Activated CD8-positive, alpha-beta T cell treated with anti-CD3 and anti-CD28 coated beads for 36 hours (primary cell): ENCODE measurements at regions not wholly inside any gene's neighbourhood (a gene's known extent, or its start where the extent isn't known, plus 50 kb on each side); places are given as distances from the start of the nearest gene placed in this dataset.

ENCODE experiments used
- ATAC-seq: fragments of 200-7000 bp; cut with Tn5 transposase; one replicate; pipeline ENCODE4 v1.10.0; 2021; ENCODE audit warnings: mild to moderate bottlenecking, moderate library complexity
- CTCF ChIA-PET: fragments of 350-600 bp; sonication (Branson Sonifier 250); formaldehyde crosslinking; loops from one replicate; lab custom pipeline; 2021; ENCODE audit warnings: antibody characterized with exemption; lab: Charles Lee
- POLR2A ChIA-PET: fragments of 350-600 bp; sonication (Branson Sonifier 250); formaldehyde crosslinking; loops from one replicate; lab custom pipeline; 2021; ENCODE audit warnings: antibody characterized with exemption; lab: Charles Lee
- DNase-seq: peaks from one replicate; pipeline ENCODE4 v3.0.0-alpha.2; 2020
- H3K27ac Mint-ChIP-seq: one replicate; pipeline ENCODE4 v1.8.0; 2021; ENCODE audit warnings: mild to moderate bottlenecking, mixed read lengths
- H3K27me3 Mint-ChIP-seq: one replicate; pipeline ENCODE4 v1.8.0; 2021; ENCODE audit warnings: mixed read lengths
- H3K36me3 Mint-ChIP-seq: one replicate; pipeline ENCODE4 v1.8.0; 2021; ENCODE audit warnings: low read depth, mixed read lengths
- H3K4me1 Mint-ChIP-seq: one replicate; pipeline ENCODE4 v1.8.0; 2021; ENCODE audit warnings: low read depth, mixed read lengths
- H3K4me3 Mint-ChIP-seq: one replicate; pipeline ENCODE4 v1.8.0; 2021; ENCODE audit warnings: mild to moderate bottlenecking, moderate library complexity, mixed read lengths
- H3K9me3 Mint-ChIP-seq: one replicate; pipeline ENCODE4 v1.8.0; 2021; ENCODE audit warnings: mixed read lengths
- intact Hi-C: fragments of 100-400 bp; cut with micrococcal nuclease; formaldehyde crosslinking; loops from one replicate; pipeline ENCODE4 v1.10.0; 2022
- TF ChIP-seq, protein P1 (sequence below): fragments of 200-600 bp; IDR thresholded peaks from one replicate; pipeline ENCODE4 v1.8.0; 2022; ENCODE audit warnings: antibody characterized with exemption, mild to moderate bottlenecking

DNA sequence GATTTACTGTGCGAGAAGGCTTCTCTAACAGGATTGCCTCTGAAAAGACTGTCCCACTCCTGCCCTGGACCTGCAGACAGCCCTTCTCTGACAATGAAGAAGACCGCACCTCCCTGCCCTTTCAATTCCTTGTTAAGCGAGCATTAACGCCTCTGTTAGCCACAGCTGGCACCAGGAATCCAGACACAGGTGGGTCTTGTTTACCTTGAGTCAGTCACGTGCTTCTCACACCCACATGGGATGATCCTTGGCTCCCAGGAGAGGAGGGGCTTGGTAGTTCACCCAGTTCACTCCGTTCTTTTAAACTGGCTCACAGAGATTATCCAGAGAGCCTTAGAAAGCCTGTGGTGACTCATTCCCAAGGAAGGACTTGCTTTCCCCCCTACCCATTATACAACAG is 410.5 kb upstream of the MEIS1 start:
- intact Hi-C loops, result no loop called here
- TF ChIP-seq, protein P1, sequence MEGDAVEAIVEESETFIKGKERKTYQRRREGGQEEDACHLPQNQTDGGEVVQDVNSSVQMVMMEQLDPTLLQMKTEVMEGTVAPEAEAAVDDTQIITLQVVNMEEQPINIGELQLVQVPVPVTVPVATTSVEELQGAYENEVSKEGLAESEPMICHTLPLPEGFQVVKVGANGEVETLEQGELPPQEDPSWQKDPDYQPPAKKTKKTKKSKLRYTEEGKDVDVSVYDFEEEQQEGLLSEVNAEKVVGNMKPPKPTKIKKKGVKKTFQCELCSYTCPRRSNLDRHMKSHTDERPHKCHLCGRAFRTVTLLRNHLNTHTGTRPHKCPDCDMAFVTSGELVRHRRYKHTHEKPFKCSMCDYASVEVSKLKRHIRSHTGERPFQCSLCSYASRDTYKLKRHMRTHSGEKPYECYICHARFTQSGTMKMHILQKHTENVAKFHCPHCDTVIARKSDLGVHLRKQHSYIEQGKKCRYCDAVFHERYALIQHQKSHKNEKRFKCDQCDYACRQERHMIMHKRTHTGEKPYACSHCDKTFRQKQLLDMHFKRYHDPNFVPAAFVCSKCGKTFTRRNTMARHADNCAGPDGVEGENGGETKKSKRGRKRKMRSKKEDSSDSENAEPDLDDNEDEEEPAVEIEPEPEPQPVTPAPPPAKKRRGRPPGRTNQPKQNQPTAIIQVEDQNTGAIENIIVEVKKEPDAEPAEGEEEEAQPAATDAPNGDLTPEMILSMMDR, result no peak
- H3K27me3 Mint-ChIP-seq, result no peaks in the 10 kb centered on the region
- ATAC-seq (no peak), DNase-seq (no peak)
- H3K4me3 Mint-ChIP-seq, result no peak overlapping the region
- no peaks in the 10 kb centered on the region for H3K36me3 Mint-ChIP-seq
- H3K9me3 Mint-ChIP-seq, result no peaks in the 10 kb centered on the region
- H3K27ac Mint-ChIP-seq, result no peak overlapping the region
- POLR2A ChIA-PET, result no interaction called here
- CTCF ChIA-PET, result interaction anchor here (1.4 kb wide), 1 partner anchor 384 kb away, joined by 4 read pairs; no protein-coding TSS in a partner anchor
- no peaks in the 10 kb centered on the region for H3K4me1 Mint-ChIP-seq

- Mint-ChIP-seq H3K36me3 (no peaks in the 10 kb centered on the region), H3K27ac (no peak overlapping the region), H3K4me3 (no peak overlapping the region), H3K4me1 (no peaks in the 10 kb centered on the region), H3K27me3 (peaks cover 1% of the 10 kb centered on the region), H3K9me3 (no peaks in the 10 kb centered on the region)
- TF ChIP-seq, protein P1, result no peak
- ChIA-PET CTCF (no interaction called here), POLR2A (no interaction called here)
- DNase-seq (no peak), ATAC-seq (no peak)
- intact Hi-C loops, result no loop called here
These were observed 413.6 kb upstream of the MEIS1 start for GRCh38 chr2:66021296-66021695.

- no peak for ATAC-seq
- Mint-ChIP-seq H3K27me3 (peaks cover 1% of the 10 kb centered on the region), H3K36me3 (no peaks in the 10 kb centered on the region), H3K9me3 (no peaks in the 10 kb centered on the region), H3K27ac (no peak overlapping the region), H3K4me3 (no peak overlapping the region), H3K4me1 (no peaks in the 10 kb centered on the region)
- ChIA-PET POLR2A (no interaction called here), CTCF (no interaction called here)
- TF ChIP-seq, protein P1, result no peak
- intact Hi-C loops, result no loop called here
- no peak for DNase-seq
These were observed 417.2 kb upstream of the MEIS1 start for GRCh38 chr2:66017763-66018162.

DNA sequence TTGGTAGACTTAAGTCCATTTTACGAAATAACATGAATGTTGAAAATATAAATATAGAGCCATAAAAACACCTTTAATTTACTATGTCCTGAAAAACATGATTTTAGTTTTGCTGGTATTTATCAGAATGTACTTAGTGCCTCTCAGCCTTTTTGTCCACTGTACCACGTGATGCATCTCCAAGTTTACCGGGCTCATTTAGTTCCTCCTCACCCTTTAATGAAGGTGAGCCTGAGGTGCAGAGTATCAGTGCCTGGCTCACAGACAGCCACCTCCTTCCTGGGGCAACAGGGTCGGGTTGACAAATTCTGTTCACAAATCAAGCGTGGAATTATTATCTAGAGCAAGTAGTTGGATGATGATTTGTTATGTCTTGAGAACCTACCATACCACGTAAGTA is 420.5 kb upstream of the MEIS1 start:
- CTCF ChIA-PET, result no interaction called here
- no peak overlapping the region for H3K4me3 Mint-ChIP-seq

DNA sequence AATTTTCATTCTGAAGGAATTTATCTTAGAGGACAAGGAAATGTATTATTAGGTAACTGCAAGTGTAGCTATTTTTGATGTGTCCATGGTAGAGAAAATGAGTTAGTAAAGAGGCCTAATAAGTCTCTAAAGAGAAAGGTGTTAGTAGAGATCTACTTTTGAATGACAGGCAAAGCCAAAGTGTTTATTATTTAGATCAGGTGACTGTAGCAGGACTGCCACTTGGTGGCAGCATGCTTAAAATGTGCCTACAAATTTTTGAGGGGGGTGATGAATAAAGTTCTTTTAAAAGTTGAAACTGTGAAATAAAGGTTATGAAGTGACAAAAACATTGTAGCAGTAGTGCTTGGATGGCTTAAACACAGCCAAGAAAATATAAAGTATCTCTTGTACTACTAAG is 421.5 kb upstream of the MEIS1 start:
- POLR2A ChIA-PET, result no interaction called here
- Mint-ChIP-seq H3K9me3 (peaks cover 3% of the 10 kb centered on the region), H3K27ac (no peak overlapping the region), H3K27me3 (peaks cover 1% of the 10 kb centered on the region), H3K4me3 (no peak overlapping the region), H3K4me1 (no peaks in the 10 kb centered on the region), H3K36me3 (no peaks in the 10 kb centered on the region)
- ATAC-seq (no peak), DNase-seq (no peak)
- CTCF ChIA-PET, result no interaction called here
- TF ChIP-seq, protein P1, result no peak
- intact Hi-C loops, result no loop called here

More for the DNA sequence above, 420.5 kb upstream of the MEIS1 start:
- Mint-ChIP-seq H3K27ac (no peak overlapping the region), H3K27me3 (peaks cover 1% of the 10 kb centered on the region), H3K36me3 (no peaks in the 10 kb centered on the region), H3K9me3 (peaks cover 3% of the 10 kb centered on the region), H3K4me1 (no peaks in the 10 kb centered on the region)
- POLR2A ChIA-PET, result no interaction called here
- ATAC-seq, result no peak
- TF ChIP-seq, protein P1, result no peak
- no peak for DNase-seq
- intact Hi-C loops, result no loop called here
